Naive B cell (primary cell): ENCODE measurements at regions not wholly inside any gene's neighbourhood (a gene's known extent, or its start where the extent isn't known, plus 50 kb on each side); places are given as distances from the start of the nearest gene placed in this dataset.

ENCODE experiments used
- ATAC-seq, 2 donors: fragments of 150-1000 bp; cut with Tn5 transposase; 2 replicates each; pipeline ENCODE4 v1.10.0; 2021; ENCODE audit warnings: low read depth in 2 of 2, mild to moderate bottlenecking in 2 of 2, moderate library complexity in 2 of 2
- DNase-seq: peaks from one replicate; pipeline ENCODE4 v3.0.0; 2022
- H3K27ac Mint-ChIP-seq, 6 donors: one replicate each; pipeline ENCODE4 v1.8.0; 2020 to 2022; ENCODE audit warnings: mild to moderate bottlenecking in 6 of 6, mixed read lengths in 6 of 6, moderate library complexity in 5 of 6, inconsistent platforms in 2 of 6
- H3K27me3 Mint-ChIP-seq, 3 donors: one replicate each; pipeline ENCODE4 v1.8.0; 2021 to 2022; ENCODE audit warnings: mixed read lengths in 3 of 3, mild to moderate bottlenecking in 1 of 3
- H3K36me3 Mint-ChIP-seq, 2 donors: one replicate each; pipeline ENCODE4 v1.8.0; 2020 to 2022; ENCODE audit warnings: mixed read lengths in 2 of 2, inconsistent platforms in 1 of 2, mild to moderate bottlenecking in 1 of 2
- H3K4me1 Mint-ChIP-seq, 3 donors: one replicate each; pipeline ENCODE4 v1.8.0; 2020 to 2022; ENCODE audit warnings: mixed read lengths in 3 of 3, inconsistent platforms in 1 of 3, mild to moderate bottlenecking in 1 of 3, moderate library complexity in 1 of 3
- H3K4me3 Mint-ChIP-seq, 8 donors: one replicate each; pipeline ENCODE4 v1.8.0; 2020 to 2022; ENCODE audit warnings: mild to moderate bottlenecking in 8 of 8, mixed read lengths in 8 of 8, moderate library complexity in 8 of 8, inconsistent platforms in 2 of 8
- H3K9me3 Mint-ChIP-seq, 7 donors: one replicate each; pipeline ENCODE4 v1.8.0; 2020 to 2022; ENCODE audit warnings: mixed read lengths in 7 of 7, mild to moderate bottlenecking in 5 of 7, inconsistent platforms in 2 of 7, moderate library complexity in 1 of 7

- Mint-ChIP-seq H3K4me3 (no peak overlapping the region), H3K27me3 (no peaks in the 10 kb centered on the region), H3K4me1 (peaks cover 22 to 31% (median 22%) of the 10 kb centered on the region in 3 donors), H3K36me3 (peaks cover 10 to 15% of the 10 kb centered on the region in 2 donors), H3K9me3 (peaks cover 9 to 16% (median 13%) of the 10 kb centered on the region in 7 donors), H3K27ac (no peak overlapping the region)
- ATAC-seq, result no peak
- DNase-seq, result no peak
Observed at GRCh38 chr13:44120849-44121755, 241.4 kb downstream of the LACC1 start.

- Mint-ChIP-seq H3K27ac (no peak overlapping the region), H3K36me3 (peaks cover 10 to 15% of the 10 kb centered on the region in 2 donors), H3K27me3 (peaks cover 0 to 1% (median 0%) of the 10 kb centered on the region in 3 donors), H3K4me3 (no peak overlapping the region), H3K9me3 (peaks cover 9 to 16% (median 13%) of the 10 kb centered on the region in 7 donors), H3K4me1 (no peaks in the 10 kb centered on the region)
- ATAC-seq (no peak), DNase-seq (no peak)
Observed at GRCh38 chr13:44124352-44124751, 244.6 kb downstream of the LACC1 start.

GRCh38 chr13:44125943-44126469 lies 246.3 kb downstream of the LACC1 start:
- ATAC-seq (no peak), DNase-seq (no peak)
- Mint-ChIP-seq H3K27ac (no peak overlapping the region), H3K9me3 (peaks cover 9 to 16% (median 13%) of the 10 kb centered on the region in 7 donors), H3K27me3 (peaks cover 0 to 4% (median 4%) of the 10 kb centered on the region in 3 donors), H3K36me3 (peaks cover 10 to 15% of the 10 kb centered on the region in 2 donors), H3K4me1 (no peaks in the 10 kb centered on the region), H3K4me3 (no peak overlapping the region)

- no peak for ATAC-seq
- peaks cover 5 to 8% of the 10 kb centered on the region in 2 donors for H3K36me3 Mint-ChIP-seq
- H3K4me1 Mint-ChIP-seq, result no peaks in the 10 kb centered on the region
- H3K9me3 Mint-ChIP-seq, result peaks cover 6 to 10% (median 8%) of the 10 kb centered on the region in 7 donors
- no peak for DNase-seq
- peaks cover 4 to 12% (median 10%) of the 10 kb centered on the region in 3 donors for H3K27me3 Mint-ChIP-seq
- no peak overlapping the region for H3K4me3 Mint-ChIP-seq
- H3K27ac Mint-ChIP-seq, result no peak overlapping the region
Observed at GRCh38 chr13:44128552-44129001, 245.0 kb upstream of the SERP2 start.

DNA sequence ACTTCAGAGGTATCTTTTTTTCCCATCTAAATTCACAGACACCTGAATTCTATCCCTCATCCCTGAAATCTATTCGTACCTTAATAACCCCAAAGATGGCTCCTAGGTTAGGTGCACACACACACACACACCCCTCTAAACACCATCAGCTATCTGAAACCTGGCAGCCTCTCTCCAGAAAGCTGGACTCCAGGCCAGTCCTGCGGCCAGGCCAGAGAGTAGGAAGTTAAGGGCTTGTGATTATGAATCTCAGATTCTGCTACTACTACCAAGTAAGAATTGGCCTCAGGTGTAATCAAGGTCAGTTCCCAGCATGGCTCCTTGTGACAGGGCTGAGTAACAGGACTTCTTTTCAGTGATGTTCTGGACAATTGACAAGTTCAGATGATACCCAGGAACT lies 244.2 kb upstream of the SERP2 start:
- peaks cover 0 to 1% (median 0%) of the 10 kb centered on the region in 7 donors for H3K9me3 Mint-ChIP-seq
- DNase-seq (no peak), ATAC-seq (no peak)
- H3K27me3 Mint-ChIP-seq, result peaks cover 4 to 12% (median 10%) of the 10 kb centered on the region in 3 donors
- H3K4me3 Mint-ChIP-seq, result no peak overlapping the region
- H3K4me1 Mint-ChIP-seq, result no peaks in the 10 kb centered on the region
- no peak overlapping the region for H3K27ac Mint-ChIP-seq
- peaks cover 0 to 5% of the 10 kb centered on the region in 2 donors for H3K36me3 Mint-ChIP-seq

DNA sequence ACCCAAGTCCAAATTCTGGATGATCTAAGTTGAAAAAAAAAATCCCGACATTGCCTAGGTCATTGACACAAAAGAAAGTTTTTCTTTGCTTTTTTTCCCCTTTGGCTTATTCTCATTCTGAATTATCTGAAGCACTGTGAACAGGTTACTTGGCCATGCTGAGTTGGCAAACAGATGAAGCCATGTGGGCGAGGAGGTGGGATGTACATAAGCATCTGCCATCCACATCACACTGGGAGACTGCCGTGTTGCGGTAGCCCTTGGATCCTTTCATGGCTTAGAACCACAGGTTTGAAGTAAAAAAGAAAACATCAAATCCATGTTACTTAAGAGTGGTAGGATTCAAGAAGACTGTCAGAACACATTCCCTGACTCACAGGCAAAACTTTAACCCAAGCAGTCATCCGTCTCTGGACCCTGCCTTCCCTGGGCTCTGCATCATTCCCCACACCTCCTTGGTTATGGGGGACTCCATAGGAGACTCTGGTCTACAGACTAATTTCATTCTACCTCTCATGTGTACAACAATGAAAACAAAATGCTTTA lies 242.5 kb upstream of the SERP2 start:
- H3K36me3 Mint-ChIP-seq, result no peaks in the 10 kb centered on the region

GRCh38 chr13:44132710-44133109 lies 240.9 kb upstream of the SERP2 start:
- Mint-ChIP-seq H3K4me3 (peak overlapping the region in 1 of 8 donors; percentile 35), H3K27me3 (peaks cover 4 to 12% (median 10%) of the 10 kb centered on the region in 3 donors), H3K36me3 (no peaks in the 10 kb centered on the region), H3K27ac (peak overlapping the region in 1 of 6 donors; percentile 9), H3K9me3 (no peaks in the 10 kb centered on the region), H3K4me1 (no peaks in the 10 kb centered on the region)
- no peak for DNase-seq
- no peak for ATAC-seq

More for the DNA sequence above, 242.5 kb upstream of the SERP2 start:
- Mint-ChIP-seq H3K9me3 (no peaks in the 10 kb centered on the region), H3K4me1 (no peaks in the 10 kb centered on the region), H3K4me3 (no peak overlapping the region), H3K27me3 (peaks cover 4 to 12% (median 10%) of the 10 kb centered on the region in 3 donors), H3K27ac (no peak overlapping the region)
- DNase-seq (no peak), ATAC-seq (no peak)

DNA sequence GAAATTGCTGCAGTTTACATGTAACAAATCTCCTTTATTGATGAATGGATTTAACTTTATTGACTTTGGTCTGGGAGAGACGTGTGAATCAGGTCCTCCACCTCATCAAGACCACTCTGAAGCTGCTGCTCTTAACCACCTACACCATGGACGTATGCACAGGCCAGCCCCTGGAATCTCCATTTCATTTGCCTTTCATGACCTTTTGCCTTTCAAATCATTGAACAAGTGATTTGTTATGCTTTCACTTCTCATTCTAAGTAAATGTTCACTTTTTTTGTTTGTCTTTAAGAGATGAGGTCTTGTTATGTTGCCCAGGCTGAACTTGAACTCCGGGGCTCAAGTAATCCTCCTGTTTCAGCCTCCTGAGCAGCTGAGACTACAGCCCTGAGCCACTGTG lies 240.0 kb upstream of the SERP2 start:
- Mint-ChIP-seq H3K36me3 (no peaks in the 10 kb centered on the region), H3K27me3 (peaks cover 4 to 12% (median 10%) of the 10 kb centered on the region in 3 donors), H3K4me3 (no peak overlapping the region), H3K9me3 (no peaks in the 10 kb centered on the region), H3K4me1 (no peaks in the 10 kb centered on the region), H3K27ac (peak overlapping the region in 2 of 6 donors; percentile 36 to 73)
- ATAC-seq, result no peak
- DNase-seq, result no peak

DNA sequence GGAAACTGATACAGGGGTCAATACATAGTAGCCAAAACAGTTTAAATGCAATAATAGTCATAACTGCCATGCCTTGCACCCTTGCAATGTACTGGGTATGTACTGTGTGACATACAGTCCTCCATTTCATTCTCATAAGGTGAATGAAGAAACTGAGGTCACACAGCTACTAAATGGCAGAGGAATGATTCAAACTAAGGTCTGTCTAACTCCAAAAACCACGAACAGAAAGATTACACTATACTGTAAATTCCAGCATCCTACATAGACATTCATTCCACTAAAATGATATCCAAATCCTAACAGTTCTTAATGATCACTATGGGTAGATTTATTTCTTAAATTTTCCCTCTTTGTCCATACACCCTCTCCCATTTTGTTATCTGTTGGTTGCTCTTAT lies 238.1 kb upstream of the SERP2 start:
- H3K4me3 Mint-ChIP-seq, result no peak overlapping the region
- no peaks in the 10 kb centered on the region for H3K4me1 Mint-ChIP-seq
- H3K27me3 Mint-ChIP-seq, result peaks cover 0 to 12% (median 6%) of the 10 kb centered on the region in 3 donors
- ATAC-seq (no peak), DNase-seq (no peak)
- H3K36me3 Mint-ChIP-seq, result no peaks in the 10 kb centered on the region
- no peaks in the 10 kb centered on the region for H3K9me3 Mint-ChIP-seq
- H3K27ac Mint-ChIP-seq, result no peak overlapping the region

DNA sequence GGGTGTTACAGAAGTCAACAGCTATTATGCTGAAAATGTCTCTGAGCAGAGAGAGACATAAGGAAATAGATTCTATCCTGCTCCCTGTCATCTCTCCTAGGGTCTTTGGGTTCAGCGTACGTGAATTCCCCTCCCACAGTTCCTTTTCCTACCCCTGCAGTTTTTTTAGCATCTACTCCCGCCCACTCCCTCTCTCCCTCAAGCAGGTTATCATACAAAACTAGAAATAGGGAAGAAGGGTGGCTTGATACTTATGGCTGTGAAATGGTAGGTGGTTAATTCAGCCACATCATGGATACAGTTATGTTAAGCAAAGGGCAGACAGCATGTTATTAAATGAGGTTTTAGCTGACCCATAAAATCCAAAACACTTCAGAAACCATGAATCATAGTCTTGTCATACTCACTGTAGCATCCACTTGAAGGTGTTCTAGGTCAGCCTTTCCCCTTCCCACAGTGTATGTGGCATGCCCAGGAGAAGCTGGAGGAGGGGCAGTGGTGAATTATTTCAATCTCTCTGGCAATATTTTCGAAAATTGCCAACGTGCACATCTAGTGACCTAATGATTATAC lies 236.8 kb upstream of the SERP2 start:
- ATAC-seq (no peak), DNase-seq (no peak)
- Mint-ChIP-seq H3K27ac (no peak overlapping the region), H3K36me3 (no peaks in the 10 kb centered on the region), H3K4me3 (no peak overlapping the region), H3K27me3 (peaks cover 0 to 4% (median 0%) of the 10 kb centered on the region in 3 donors), H3K9me3 (no peaks in the 10 kb centered on the region), H3K4me1 (peaks cover 6 to 7% (median 7%) of the 10 kb centered on the region in 3 donors)

GRCh38 chr13:44137466-44137865 lies 236.2 kb upstream of the SERP2 start:
- no peak for DNase-seq
- no peak for ATAC-seq
- no peak overlapping the region for H3K27ac Mint-ChIP-seq
- no peaks in the 10 kb centered on the region for H3K36me3 Mint-ChIP-seq
- H3K27me3 Mint-ChIP-seq, result no peaks in the 10 kb centered on the region
- H3K4me1 Mint-ChIP-seq, result peaks cover 6 to 11% (median 7%) of the 10 kb centered on the region in 3 donors
- no peaks in the 10 kb centered on the region for H3K9me3 Mint-ChIP-seq
- no peak overlapping the region for H3K4me3 Mint-ChIP-seq

DNA sequence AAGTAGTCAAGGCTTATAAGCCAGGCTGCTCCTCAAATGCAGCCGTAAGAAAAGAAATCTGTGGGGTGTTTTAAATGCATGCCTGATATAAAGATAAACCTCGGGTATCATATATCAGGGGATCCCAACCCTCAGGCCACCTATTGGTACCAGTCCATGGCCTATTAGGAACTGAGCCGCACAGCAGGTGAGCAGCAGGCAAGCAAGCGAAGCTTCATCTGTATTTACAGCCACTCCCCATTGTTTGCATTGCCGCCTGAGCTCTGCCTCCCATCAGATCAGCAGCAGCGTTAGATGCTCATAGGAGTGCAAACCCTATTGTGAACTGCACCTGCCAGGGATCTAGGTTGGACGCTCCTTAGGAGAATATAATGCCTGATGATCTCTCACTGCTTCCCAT lies 233.5 kb upstream of the SERP2 start:
- Mint-ChIP-seq H3K27me3 (no peaks in the 10 kb centered on the region), H3K27ac (peak overlapping the region in 1 of 6 donors; percentile 17), H3K4me1 (peaks cover 9 to 22% (median 9%) of the 10 kb centered on the region in 3 donors), H3K36me3 (no peaks in the 10 kb centered on the region), H3K9me3 (no peaks in the 10 kb centered on the region), H3K4me3 (peak overlapping the region in 2 of 8 donors; percentile 6 to 91)
- DNase-seq (no peak), ATAC-seq (no peak)
